ENCODE measurements at regions not wholly inside any gene's neighbourhood (a gene's known extent, or its start where the extent isn't known, plus 50 kb on each side); places are given as distances from the start of the nearest gene placed in this dataset.
"Not testable (repeated sequence)": the region's sequence is repeated elsewhere in the genome, so short reads cannot be mapped to it uniquely, and the experiment has no call there.

GRCh38 chr3:193819117-193820010 lies 226.4 kb downstream of the OPA1 start:
- H3K4me3 ChIP-seq (ENCODE audit: low read depth, low read length), result no peak overlapping the region
- TF ChIP-seq, protein P1, sequence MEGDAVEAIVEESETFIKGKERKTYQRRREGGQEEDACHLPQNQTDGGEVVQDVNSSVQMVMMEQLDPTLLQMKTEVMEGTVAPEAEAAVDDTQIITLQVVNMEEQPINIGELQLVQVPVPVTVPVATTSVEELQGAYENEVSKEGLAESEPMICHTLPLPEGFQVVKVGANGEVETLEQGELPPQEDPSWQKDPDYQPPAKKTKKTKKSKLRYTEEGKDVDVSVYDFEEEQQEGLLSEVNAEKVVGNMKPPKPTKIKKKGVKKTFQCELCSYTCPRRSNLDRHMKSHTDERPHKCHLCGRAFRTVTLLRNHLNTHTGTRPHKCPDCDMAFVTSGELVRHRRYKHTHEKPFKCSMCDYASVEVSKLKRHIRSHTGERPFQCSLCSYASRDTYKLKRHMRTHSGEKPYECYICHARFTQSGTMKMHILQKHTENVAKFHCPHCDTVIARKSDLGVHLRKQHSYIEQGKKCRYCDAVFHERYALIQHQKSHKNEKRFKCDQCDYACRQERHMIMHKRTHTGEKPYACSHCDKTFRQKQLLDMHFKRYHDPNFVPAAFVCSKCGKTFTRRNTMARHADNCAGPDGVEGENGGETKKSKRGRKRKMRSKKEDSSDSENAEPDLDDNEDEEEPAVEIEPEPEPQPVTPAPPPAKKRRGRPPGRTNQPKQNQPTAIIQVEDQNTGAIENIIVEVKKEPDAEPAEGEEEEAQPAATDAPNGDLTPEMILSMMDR (IDR thresholded peaks at IDR 0.05; ENCODE audit: control insufficient read depth, extremely low read depth, insufficient read depth), result no peak
- DNase-seq (ENCODE audit: low read depth), result no peak

DNA sequence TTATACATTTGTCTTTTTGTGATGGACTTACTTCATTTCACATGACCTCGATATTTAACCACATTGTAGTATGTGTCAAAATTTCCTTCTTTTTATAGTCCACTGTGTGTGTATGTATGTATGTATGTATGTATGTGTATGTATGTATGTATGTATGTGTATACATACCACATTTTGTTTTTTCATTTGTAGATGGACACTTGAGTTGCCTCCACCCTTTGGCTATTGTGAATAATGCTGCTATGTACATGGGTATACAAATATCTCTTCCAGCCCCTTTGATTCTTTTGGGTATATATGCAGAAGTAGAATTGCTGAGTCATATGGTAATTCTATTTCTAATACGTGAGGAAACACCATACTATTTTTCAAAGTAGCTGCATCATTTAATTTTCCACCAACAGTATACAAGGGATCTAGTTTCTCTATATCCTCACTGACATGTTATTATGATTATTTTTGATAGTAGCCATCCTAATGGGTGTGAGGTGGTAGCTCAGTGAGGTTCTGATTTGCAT lies 228.2 kb downstream of the OPA1 start:
- TF ChIP-seq, protein P1 (IDR thresholded peaks at IDR 0.05; ENCODE audit: control insufficient read depth, extremely low read depth, insufficient read depth), result no peak
- no peak overlapping the region for H3K4me3 ChIP-seq (ENCODE audit: low read depth, low read length)
- DNase-seq (ENCODE audit: low read depth), result no peak

- TF ChIP-seq, protein P1 (IDR thresholded peaks at IDR 0.05; ENCODE audit: control insufficient read depth, extremely low read depth, insufficient read depth), result no peak
- no peak overlapping the region for H3K4me3 ChIP-seq (ENCODE audit: low read depth, low read length)
- DNase-seq (ENCODE audit: low read depth), result no peak
These were observed 229.6 kb downstream of the OPA1 start for GRCh38 chr3:193822492-193823212.

DNA sequence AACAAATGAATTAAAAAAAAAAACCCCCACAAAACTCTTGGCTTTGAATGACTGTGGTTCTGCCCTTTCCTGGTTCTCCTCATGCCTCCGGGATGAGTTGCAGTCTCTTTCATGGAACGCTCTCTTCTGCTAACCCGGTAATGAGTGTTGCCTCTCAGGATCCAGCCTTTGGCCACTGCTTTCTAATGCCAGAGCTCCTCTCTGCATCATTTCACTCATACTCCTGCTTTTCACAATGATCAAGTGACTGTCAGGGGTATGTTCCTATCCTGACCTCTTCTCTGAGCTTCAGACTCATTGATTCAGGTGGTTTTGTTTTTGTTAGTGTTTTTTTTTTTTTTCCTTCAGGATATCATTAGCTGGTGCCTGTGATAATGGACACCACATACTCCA lies 230.2 kb downstream of the OPA1 start:
- not testable (repeated sequence) for DNase-seq (ENCODE audit: low read depth); H3K4me3 ChIP-seq (ENCODE audit: low read depth, low read length)

DNA sequence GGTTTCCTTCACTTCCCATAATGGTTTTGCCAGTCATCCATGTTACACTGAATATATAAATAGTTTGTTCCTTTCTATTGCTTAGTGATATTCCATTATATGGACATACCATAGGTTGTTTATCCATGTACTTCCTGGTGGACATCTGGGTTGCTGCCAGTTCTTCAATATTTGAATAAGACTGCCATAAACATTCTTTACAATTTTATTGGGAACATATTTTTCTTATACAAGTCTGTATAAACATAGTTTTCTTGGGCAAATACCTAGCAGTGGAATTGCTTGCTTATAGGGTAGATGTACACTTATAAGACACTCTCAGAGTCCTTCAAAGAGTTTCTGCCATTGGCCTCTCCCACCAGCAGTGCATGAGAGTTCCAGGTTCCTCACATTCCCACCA lies 231.4 kb downstream of the OPA1 start:
- DNase-seq (ENCODE audit: low read depth), result peak; percentile 96
- TF ChIP-seq, protein P1 (IDR thresholded peaks at IDR 0.05; ENCODE audit: control insufficient read depth, extremely low read depth, insufficient read depth), result no peak

DNA sequence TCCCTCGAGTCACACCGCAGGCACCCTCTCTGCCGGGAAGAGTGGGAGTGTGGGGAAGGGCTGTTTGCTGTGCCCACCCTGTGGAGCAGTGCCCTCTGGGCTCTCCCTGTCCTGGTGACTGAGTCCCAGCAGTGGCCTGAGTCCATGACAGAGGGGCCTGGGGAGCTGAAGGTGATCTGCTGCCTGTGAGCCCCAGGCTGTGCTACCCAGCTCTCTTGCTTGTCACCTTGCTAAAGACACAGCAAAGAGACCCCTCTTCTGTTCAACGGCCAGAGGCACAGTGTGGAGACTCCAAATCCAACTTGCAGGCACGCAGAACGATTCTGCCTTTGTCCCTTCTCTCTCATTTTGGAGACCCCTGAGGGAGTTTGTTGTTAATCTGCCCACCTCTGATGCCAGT lies 232.6 kb downstream of the OPA1 start:
- H3K4me3 ChIP-seq (ENCODE audit: low read depth, low read length), result no peak overlapping the region
- DNase-seq (ENCODE audit: low read depth), result no peak
- TF ChIP-seq, protein P1 (IDR thresholded peaks at IDR 0.05; ENCODE audit: control insufficient read depth, extremely low read depth, insufficient read depth), result no peak

More for the DNA sequence above, 231.4 kb downstream of the OPA1 start:
- H3K4me3 ChIP-seq (ENCODE audit: low read depth, low read length), result no peak overlapping the region

- no peak overlapping the region for H3K4me3 ChIP-seq (ENCODE audit: low read depth, low read length)
- TF ChIP-seq, protein P1 (IDR thresholded peaks at IDR 0.05; ENCODE audit: control insufficient read depth, extremely low read depth, insufficient read depth), result no peak
- no peak for DNase-seq (ENCODE audit: low read depth)
These were observed 233.3 kb downstream of the OPA1 start for GRCh38 chr3:193826159-193826795.

All from LNCaP clone FGC (cell line).